ENCODE measurements at regions not wholly inside any gene's neighbourhood (a gene's known extent, or its start where the extent isn't known, plus 50 kb on each side); places are given as distances from the start of the nearest gene placed in this dataset.

- Histone ChIP-seq H3K4me1 (ENCODE audit: insufficient read depth, insufficient read length) (no peaks in the 10 kb centered on the region), H3K27me3 (ENCODE audit: insufficient read depth, insufficient read length) (no peaks in the 10 kb centered on the region), H3K36me3 (ENCODE audit: insufficient read depth, insufficient read length, low read length) (no peaks in the 10 kb centered on the region), H3K9me3 (ENCODE audit: insufficient read depth, low read length) (peaks cover 6% of the 10 kb centered on the region; the same call in 1 of the 2 replicates), H3K4me3 (ENCODE audit: insufficient read length, low read depth) (no peak overlapping the region), H3K9ac (ENCODE audit: insufficient read length, low read depth) (no peak overlapping the region)
- TF ChIP-seq SUZ12 (IDR thresholded peaks at IDR 0.05; ENCODE audit: extremely low read depth, insufficient read depth, insufficient read length) (no peak), YY1 (IDR thresholded peaks at IDR 0.05; ENCODE audit: insufficient read depth, insufficient read length) (no peak), ZNF274 (IDR thresholded peaks at IDR 0.05; ENCODE audit: low read depth, low read length) (no peak)
- peak; percentile 35 for DNase-seq (ENCODE audit: low read depth, low spot score)
Observed at GRCh38 chr9:84609779-84610178, 59.8 kb upstream of the NTRK2 start.

GRCh38 chr9:84613431-84613830 lies 56.1 kb upstream of the NTRK2 start:
- H3K27me3 ChIP-seq (ENCODE audit: insufficient read depth, insufficient read length), result no peaks in the 10 kb centered on the region
- H3K9ac ChIP-seq (ENCODE audit: insufficient read length, low read depth), result no peak overlapping the region
- H3K36me3 ChIP-seq (ENCODE audit: insufficient read depth, insufficient read length, low read length), result no peaks in the 10 kb centered on the region
- H3K4me3 ChIP-seq (ENCODE audit: insufficient read length, low read depth), result no peak overlapping the region
- TF ChIP-seq ZNF274 (IDR thresholded peaks at IDR 0.05; ENCODE audit: low read depth, low read length) (no peak), YY1 (IDR thresholded peaks at IDR 0.05; ENCODE audit: insufficient read depth, insufficient read length) (no peak), SUZ12 (IDR thresholded peaks at IDR 0.05; ENCODE audit: extremely low read depth, insufficient read depth, insufficient read length) (no peak)
- no peaks in the 10 kb centered on the region for H3K4me1 ChIP-seq (ENCODE audit: insufficient read depth, insufficient read length)
- peaks cover 6% of the 10 kb centered on the region; the same call in 1 of the 2 replicates for H3K9me3 ChIP-seq (ENCODE audit: insufficient read depth, low read length)
- DNase-seq (ENCODE audit: low read depth, low spot score), result no peak

- H3K9me3 ChIP-seq (ENCODE audit: insufficient read depth, low read length), result peaks cover 5% of the 10 kb centered on the region; the same call in 1 of the 2 replicates
- DNase-seq (ENCODE audit: low read depth, low spot score), result peak; percentile 38
- no peaks in the 10 kb centered on the region for H3K27me3 ChIP-seq (ENCODE audit: insufficient read depth, insufficient read length)
- H3K9ac ChIP-seq (ENCODE audit: insufficient read length, low read depth), result no peak overlapping the region
- H3K36me3 ChIP-seq (ENCODE audit: insufficient read depth, insufficient read length, low read length), result no peaks in the 10 kb centered on the region
- no peaks in the 10 kb centered on the region for H3K4me1 ChIP-seq (ENCODE audit: insufficient read depth, insufficient read length)
- TF ChIP-seq ZNF274 (IDR thresholded peaks at IDR 0.05; ENCODE audit: low read depth, low read length) (no peak), YY1 (IDR thresholded peaks at IDR 0.05; ENCODE audit: insufficient read depth, insufficient read length) (no peak), SUZ12 (IDR thresholded peaks at IDR 0.05; ENCODE audit: extremely low read depth, insufficient read depth, insufficient read length) (no peak)
- H3K4me3 ChIP-seq (ENCODE audit: insufficient read length, low read depth), result no peak overlapping the region
Observed at GRCh38 chr9:84615544-84615943, 54.0 kb upstream of the NTRK2 start.

DNA sequence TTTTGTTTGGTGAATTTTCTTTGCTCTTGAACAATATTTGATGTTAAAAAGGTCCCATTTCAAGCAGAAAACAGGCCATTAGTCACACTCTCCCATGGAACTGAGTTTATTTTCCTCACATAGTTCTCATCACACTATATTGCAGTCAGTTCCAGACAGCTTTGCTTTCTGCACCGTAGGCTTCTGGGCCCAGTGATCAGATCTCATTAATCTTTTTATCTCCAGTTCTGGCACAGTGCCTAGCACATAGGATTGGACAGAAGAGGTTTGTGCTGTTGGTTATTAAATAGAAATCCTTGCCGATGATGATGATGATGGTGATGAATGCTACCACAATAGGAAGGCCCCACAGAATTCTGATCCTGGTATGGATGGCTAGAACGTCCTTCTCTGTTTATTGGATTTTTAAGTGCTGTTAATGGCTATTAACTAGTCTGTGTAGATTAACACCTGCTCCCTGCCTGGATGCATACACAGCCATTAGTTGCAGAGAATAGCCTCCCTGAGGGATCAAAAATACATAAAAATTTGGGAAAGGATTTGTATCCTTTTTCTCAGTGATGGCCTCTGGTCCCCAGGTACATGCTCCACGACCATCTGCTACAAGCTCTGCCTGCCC lies 52.0 kb upstream of the NTRK2 start:
- DNase-seq (ENCODE audit: low read depth, low spot score), result no peak
- Histone ChIP-seq H3K36me3 (ENCODE audit: insufficient read depth, insufficient read length, low read length) (no peaks in the 10 kb centered on the region), H3K9me3 (ENCODE audit: insufficient read depth, low read length) (no peaks in the 10 kb centered on the region), H3K4me3 (ENCODE audit: insufficient read length, low read depth) (no peak overlapping the region), H3K4me1 (ENCODE audit: insufficient read depth, insufficient read length) (no peaks in the 10 kb centered on the region), H3K9ac (ENCODE audit: insufficient read length, low read depth) (no peak overlapping the region), H3K27me3 (ENCODE audit: insufficient read depth, insufficient read length) (no peaks in the 10 kb centered on the region)
- TF ChIP-seq ZNF274 (IDR thresholded peaks at IDR 0.05; ENCODE audit: low read depth, low read length) (no peak), YY1 (IDR thresholded peaks at IDR 0.05; ENCODE audit: insufficient read depth, insufficient read length) (no peak), SUZ12 (IDR thresholded peaks at IDR 0.05; ENCODE audit: extremely low read depth, insufficient read depth, insufficient read length) (no peak)

Data from NT2/D1 (cell line).